ENCODE measurements at regions not wholly inside any gene's neighbourhood (a gene's known extent, or its start where the extent isn't known, plus 50 kb on each side); places are given as distances from the start of the nearest gene placed in this dataset.

DNA sequence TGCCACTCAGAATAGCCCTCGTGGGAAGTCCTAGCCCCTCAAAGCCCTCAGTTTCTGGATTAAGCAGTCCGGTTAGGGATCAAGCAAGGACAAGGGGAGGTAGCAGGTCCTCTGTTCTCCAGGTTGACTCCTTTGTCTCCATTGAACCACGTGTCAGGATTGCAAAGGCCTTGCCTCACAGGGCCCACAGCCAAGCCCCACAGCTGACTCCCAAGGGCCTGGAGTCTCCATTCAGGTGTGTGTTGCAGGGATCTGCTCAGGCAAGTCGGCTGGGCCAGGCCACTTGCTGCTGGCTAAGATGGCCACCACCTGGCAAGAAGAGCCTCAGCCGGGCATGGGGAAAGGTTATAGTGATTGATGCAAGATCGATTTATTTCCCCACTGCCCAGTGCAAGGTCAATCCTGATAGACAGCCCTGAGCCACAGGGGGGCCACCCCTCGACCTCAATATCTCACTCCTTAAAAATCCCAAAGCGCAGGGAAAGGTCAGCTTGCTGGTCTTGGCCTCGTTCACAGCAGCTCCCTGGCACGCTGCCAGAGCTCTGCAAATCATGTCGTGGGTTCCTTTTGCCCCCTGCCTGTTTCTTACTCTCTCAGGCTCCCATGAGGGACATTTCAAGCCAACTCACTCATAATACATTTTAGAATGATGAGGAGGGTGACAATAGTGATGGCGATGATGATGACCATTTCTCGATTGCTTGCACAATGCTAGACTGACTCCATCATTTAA is 75.9 kb downstream of the EDN3 start:
- no peak for DNase-seq

GRCh38 chr20:59376998-59377397 is 76.6 kb downstream of the EDN3 start:
- DNase-seq: no peak

GRCh38 chr20:59377842-59378241 is 77.4 kb downstream of the EDN3 start:
- no peak for DNase-seq

DNA sequence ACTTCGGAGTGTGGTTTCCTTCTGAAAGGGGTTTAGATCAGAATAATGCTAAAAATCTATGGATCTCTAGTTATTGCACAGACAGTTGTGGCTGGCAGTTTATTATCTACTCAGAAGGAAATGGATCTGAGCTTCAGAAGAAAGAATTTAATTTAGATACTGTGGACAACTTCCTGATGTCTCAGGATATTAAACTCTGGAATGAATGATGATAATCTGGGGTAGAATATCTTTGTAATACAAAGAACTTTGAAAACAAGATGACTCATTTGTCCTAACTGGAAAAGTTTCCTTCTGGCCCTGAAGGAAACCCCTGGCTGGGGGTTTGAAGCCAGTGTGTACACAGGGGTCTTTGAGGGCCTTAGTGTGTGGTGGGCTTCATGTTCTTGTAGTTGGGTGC is 78.0 kb downstream of the EDN3 start:
- no peak for DNase-seq

DNA sequence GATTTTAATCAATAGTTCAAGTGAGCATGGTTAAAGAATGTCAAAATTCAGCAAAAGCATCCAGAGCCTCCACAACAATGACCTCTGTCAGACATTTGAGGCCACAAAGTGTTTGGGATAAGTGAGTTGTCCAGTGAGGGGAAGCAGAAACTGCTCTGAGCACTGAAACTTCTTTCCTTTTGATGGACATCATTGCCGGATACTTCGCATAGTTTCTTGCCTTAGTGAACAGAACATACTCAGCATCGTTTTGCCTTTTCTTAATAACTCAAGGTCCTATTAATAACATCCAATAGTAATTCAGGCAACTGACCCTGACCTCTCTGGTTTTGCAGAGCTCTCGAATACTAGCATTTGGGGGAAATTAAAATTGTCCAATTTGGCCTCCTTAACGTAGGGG is 78.6 kb downstream of the EDN3 start:
- DNase-seq: no peak

DNA sequence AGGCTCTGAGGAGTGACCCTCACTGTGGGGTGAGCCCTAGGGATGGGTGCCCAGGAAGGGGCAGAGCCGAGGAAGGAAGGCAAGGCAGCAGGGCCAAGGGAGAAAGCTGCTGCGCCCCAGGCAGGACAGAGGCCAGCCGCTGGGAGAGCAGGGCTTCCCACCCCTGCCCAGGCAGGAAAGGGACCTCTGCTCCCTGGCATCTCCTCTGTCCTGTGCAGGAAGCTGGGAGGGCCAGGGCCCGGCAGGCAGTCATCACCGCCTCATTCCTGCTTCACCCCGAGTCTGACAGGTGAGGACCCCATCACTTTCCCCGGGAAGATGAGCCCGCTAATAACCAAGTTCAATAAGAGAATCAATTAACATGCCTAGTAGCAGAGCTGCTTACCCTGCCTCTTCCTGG is 81.3 kb downstream of the EDN3 start:
- no peak for DNase-seq

DNA sequence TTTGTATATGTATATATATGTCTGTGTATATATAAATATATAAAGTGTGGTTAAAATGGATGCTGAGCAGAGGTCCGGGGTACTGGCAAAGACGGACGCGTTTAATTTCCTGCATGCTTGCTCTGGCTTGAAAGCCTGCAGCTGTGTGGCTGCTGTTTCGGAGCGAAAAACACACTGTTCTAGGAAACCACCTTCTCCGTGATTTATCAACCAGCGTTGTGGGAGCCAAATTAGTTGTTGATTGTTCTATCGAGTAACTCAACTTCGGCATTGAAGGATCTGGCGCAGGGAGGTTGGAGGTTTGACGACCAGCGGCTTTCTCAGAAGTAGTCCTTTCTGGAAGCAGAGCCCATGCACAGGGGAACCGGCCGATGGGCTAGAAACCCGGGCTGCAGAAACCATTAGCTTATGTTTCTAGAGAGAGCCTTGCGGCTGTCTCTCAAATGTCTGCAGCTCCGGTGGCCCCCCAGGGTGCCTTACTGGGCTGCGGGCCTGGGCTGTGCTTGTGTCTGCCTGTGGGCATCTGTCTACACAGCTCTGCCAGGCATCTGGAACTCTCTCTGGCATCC is 81.8 kb downstream of the EDN3 start:
- no peak for DNase-seq

DNA sequence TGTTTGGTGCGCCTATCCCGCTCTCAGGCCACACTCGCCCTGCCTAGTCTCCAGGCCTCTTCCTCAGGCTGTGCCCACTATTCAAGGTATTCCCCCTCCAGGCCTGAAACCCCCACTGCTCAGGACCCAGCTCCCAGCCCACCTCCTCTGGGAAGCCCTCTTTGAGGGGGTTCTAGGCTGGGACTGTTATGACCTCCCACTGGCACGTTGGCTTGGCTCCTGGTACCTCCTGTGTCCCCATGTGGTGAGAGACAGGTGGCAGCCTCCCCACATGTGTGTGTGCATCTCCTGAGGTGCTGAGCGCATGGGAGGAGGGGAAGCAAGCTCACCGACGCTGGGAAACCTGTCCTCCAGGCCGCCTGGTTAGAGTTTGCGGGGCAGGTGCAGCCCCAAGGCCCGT is 82.5 kb downstream of the EDN3 start:
- no peak for DNase-seq

DNA sequence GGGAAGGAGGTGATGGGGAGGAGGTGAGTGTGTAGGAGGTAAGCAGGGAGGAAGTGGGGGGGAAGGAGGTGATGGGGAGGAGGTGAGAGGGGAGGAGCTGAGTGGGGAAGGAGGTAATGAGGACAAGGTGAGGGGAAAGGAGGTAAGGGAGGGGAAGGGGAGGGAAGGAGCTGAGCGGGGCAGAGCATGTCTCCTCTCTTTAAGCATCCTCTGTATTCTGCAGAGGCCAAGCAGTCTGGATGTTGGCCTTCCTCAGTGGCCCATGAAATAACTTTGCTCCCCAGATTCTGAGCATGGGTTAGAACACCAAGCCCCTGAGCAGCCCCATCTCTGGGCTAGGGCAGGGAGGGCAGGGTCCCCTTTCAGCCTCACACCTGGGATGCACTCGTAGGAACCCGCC is 84.6 kb downstream of the EDN3 start:
- no peak for DNase-seq

- DNase-seq: no peak
Measured at GRCh38 chr20:59385480-59385879, 85.1 kb downstream of the EDN3 start.

GRCh38 chr20:59386809-59387208 is 86.4 kb downstream of the EDN3 start:
- no peak for DNase-seq

- DNase-seq: no peak
Measured at GRCh38 chr20:59387891-59388290, 87.5 kb downstream of the EDN3 start.

DNA sequence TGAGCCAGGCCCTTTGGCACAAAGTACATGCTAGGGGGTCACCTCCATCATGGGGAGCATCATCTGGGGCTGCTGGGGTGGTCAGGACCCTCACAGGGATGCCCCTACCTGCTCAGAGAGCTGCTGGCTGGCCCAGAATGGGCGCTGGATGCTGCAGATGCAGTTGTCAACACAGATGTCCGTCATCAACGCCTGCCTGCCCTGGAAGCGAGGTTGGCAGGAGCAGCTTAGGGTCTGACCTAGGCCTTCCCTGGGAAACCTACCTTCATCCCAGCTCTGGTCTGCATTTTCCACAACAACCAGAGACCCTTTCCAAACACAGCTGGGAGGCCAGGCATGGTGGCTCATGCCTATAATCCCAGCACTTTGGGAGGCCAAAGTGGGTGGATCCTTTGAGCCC is 88.0 kb downstream of the EDN3 start:
- no peak for DNase-seq

GRCh38 chr20:59390437-59390836 is 90.0 kb downstream of the EDN3 start:
- no peak for DNase-seq

DNA sequence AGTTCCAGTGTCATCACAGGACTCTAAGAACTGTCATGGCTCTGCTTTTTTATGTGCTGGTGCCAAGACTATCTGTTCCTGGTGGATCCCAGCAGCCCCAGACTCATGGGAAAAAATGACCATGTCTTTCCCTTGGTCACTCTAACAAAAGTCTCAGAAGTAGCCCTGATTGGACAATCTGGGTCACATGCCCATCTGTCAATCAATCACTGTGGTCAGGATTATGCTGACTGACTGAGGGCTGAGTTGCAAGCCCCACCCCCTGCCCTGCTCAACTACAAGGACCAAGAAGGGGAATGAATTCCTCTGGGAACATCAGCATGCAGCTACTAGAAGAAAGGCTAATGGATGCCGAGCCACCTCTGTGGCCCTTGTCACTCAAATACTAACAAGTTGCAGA is 91.6 kb downstream of the EDN3 start:
- no peak for DNase-seq

DNA sequence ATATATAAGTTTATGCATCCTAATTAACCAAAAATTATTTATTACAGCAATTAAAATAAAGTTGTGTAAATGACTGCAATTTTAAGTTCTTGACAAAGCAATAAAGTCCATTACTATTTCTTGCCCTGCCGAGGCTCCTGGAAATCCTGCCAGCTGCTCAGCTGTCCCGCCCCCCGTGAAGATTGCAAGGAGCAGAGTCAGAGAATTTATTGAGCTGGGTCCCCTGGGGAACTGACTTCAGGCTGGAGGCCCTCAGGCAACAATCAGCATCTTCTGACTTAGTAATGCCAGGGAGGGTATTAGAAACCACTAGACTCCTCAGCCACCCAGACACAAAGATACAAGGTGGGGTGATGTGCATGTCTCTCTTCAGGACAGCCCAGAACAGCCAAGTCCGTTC is 92.3 kb downstream of the EDN3 start:
- no peak for DNase-seq

DNA sequence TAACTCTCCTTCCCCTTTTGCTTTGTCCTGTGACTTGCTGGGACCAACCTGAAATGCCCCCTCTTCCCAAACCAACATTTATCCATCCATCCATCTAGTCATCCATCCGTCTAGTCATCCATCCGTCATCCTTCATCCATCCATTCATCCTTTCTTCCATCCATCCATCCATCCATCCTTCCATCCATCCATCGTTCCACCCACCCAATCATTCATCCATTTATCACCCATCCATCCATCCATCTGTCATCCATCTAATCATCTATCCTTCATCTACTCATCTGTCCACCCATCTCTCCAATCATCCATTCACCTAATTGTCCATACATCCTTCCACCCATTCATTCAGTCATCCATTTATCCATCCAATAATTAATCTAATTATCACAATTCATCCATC is 92.7 kb downstream of the EDN3 start:
- no peak for DNase-seq

GRCh38 chr20:59395729-59396128 is 95.3 kb downstream of the EDN3 start:
- DNase-seq: no peak

DNA sequence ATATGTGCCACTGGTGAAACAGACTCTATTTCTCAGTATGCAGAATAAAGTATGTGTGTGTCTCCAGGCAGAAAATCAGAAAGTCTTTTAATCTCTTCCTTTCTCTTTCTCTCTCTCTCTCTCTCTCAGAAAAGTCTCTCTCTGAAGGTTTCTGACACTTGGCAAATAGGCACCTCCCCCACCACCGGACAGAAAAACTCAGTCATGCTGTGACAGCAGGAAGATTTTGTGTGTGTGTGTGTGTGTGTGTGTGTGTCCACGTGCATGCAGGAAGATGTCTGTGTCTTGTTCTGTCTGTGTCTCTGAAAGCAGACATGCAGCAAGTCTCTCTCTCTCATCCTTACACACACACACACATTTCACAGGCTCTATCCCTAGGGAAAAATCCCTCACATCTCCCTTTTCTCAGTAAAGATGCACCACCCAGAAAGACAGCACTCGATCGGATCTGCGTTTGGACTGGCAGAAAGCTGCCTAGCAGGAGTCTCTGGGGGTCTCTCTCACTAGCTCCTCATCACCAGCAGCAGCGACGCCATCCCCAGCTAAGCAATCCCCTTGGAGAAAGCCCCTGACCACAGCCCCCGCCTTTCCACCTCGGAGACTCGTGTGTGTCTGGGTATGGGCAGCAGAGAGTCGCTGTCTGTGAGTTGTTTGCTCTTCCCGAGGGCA is 98.3 kb downstream of the EDN3 start:
- no peak for DNase-seq

DNA sequence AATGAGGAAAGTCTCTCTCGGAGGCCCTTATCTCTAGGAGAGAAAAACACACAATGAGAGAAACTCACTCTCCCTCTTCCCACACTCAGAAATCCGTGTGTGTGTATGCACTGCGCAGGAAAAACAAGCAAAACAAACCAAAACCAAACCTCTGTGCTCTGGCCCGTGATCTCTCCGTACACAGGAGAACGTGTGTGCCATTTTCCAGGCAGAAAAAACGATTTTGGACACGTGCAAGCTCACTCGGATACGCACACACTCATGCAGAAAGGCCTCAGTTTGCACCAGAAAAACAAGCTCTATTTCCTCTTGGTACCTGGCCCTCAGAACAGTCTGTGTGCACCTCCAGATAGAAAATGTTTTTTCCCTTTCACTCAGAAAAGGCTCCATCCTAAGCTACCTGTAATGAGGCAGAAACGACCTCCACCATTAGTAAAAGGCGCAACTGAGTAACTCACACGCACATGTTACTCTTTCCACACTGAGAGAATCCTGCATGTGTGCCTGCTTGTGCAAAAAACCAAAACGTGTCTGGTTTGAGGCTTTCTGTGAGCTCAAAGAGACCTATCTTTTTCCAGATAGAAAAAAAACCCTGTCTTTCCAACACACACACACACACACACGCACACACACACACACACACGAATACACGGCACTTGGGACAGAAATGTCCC is 99.2 kb downstream of the EDN3 start:
- no peak for DNase-seq

GRCh38 chr20:59400708-59401107 is 100.3 kb downstream of the EDN3 start:
- no peak for DNase-seq

GRCh38 chr20:59402681-59403080 is 102.3 kb downstream of the EDN3 start:
- no peak for DNase-seq

DNA sequence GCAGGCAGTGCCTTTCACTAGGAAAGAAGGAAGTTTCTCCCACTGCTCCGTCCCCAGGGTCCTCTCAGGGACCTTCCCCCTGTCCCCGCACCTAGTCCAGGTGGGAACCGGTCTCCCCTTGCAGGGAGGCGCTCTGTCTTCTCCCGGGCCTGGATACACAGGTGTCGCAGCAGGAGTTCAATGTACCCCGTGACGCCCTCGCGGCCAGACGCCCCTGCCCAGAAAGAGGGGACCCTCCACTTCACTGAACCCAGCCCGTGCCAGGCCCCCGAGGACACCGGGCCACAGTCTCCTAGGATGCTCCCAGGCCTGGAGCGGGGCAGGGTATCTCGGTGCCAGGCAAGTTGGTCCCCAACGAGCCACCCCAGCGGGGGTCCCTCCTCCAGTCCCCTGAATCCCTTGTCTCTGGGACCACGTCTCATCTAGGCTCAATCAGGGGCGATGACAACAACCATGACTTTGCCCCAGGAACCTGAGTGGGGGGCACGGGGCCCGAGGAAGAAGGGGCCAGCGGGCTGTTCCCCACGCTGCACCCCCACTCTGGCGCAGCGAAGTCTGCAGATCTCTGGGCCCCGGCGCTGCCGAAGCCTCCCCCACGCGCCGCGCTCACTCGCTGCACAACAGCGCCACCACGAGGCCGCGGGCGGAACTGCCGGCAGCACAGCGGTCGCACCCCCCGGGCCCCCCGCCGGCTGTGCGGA is 103.0 kb downstream of the EDN3 start:
- DNase-seq: peak; percentile 11

DNA sequence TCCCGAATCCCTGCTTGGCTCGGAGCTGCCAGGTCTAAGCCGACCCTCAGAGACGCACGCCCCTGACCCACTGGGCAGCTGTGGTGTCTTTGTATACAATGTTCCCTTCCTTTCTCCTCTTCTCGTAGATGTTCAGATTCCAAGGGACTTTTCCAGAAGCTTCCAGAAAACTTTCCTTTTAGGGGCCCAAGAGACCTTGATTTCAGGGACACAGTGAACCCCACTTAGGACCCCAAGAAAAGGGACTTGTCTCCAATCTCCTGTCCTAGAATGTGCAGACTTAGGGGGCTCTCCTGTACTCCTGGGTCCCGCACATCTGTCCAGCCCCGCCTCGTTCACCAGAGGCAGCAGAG is 103.5 kb downstream of the EDN3 start:
- DNase-seq: no peak
